ENCODE measurements at regions not wholly inside any gene's neighbourhood (a gene's known extent, or its start where the extent isn't known, plus 50 kb on each side); places are given as distances from the start of the nearest gene placed in this dataset.

- WGBS, 2 donors = 87 to 94% methylated on average over 23 of the region's 23 CpGs
- Histone ChIP-seq H3K4me3 (no peak overlapping the region), H3K27me3 (no peaks in the 10 kb centered on the region), H3K27ac (no peak overlapping the region), H3K9me3 (peaks cover 7 to 100% (median 81%) of the 10 kb centered on the region in 4 donors), H3K4me1 (no peaks in the 10 kb centered on the region), H3K36me3 (peaks cover 14 to 100% (median 71%) of the 10 kb centered on the region in 3 donors)
- TF ChIP-seq EP300 (IDR thresholded peaks at IDR 0.05) = no peak
- no peak for TF ChIP-seq CTCF (IDR thresholded peaks at IDR 0.05)
- no peak for TF ChIP-seq POLR2A (IDR thresholded peaks at IDR 0.05)
- DNase-seq (ENCODE audit: low spot score in 2 of 2) = no peak
These were observed 107.2 kb downstream of the SNRPN start for GRCh38 chr15:25061808-25062550.

GRCh38 chr15:25062551-25063430, 108.0 kb downstream of the SNRPN start:
- Histone ChIP-seq H3K27ac (no peak overlapping the region), H3K9me3 (peaks cover 7 to 100% (median 83%) of the 10 kb centered on the region in 4 donors), H3K4me3 (no peak overlapping the region), H3K27me3 (no peaks in the 10 kb centered on the region), H3K36me3 (peaks cover 14 to 100% (median 68%) of the 10 kb centered on the region in 3 donors), H3K4me1 (no peaks in the 10 kb centered on the region)
- WGBS, 2 donors = 79 to 88% methylated on average over 13 of the region's 13 CpGs
- no peak for DNase-seq (ENCODE audit: low spot score in 2 of 2)
- TF ChIP-seq EP300 (IDR thresholded peaks at IDR 0.05) = no peak
- no peak for TF ChIP-seq POLR2A (IDR thresholded peaks at IDR 0.05)
- TF ChIP-seq CTCF (IDR thresholded peaks at IDR 0.05) = no peak

- Histone ChIP-seq H3K27me3 (no peaks in the 10 kb centered on the region), H3K27ac (no peak overlapping the region), H3K4me1 (no peaks in the 10 kb centered on the region), H3K36me3 (peaks cover 13 to 100% (median 56%) of the 10 kb centered on the region in 3 donors), H3K4me3 (no peak overlapping the region), H3K9me3 (peaks cover 8 to 100% (median 87%) of the 10 kb centered on the region in 4 donors)
- 82 to 93% methylated on average over 9 of the region's 9 CpGs for WGBS, 2 donors
- TF ChIP-seq EP300 (IDR thresholded peaks at IDR 0.05) (no peak), CTCF (IDR thresholded peaks at IDR 0.05) (no peak), POLR2A (IDR thresholded peaks at IDR 0.05) (no peak)
- no peak for DNase-seq (ENCODE audit: low spot score in 2 of 2)
These were observed 110.5 kb downstream of the SNRPN start for GRCh38 chr15:25065286-25065685.

GRCh38 chr15:25065876-25066275, 111.1 kb downstream of the SNRPN start:
- no peak for TF ChIP-seq EP300 (IDR thresholded peaks at IDR 0.05)
- no peak for TF ChIP-seq POLR2A (IDR thresholded peaks at IDR 0.05)
- no peak for TF ChIP-seq CTCF (IDR thresholded peaks at IDR 0.05)
- Histone ChIP-seq H3K4me3 (no peak overlapping the region), H3K36me3 (peaks cover 9 to 100% (median 52%) of the 10 kb centered on the region in 3 donors)

GRCh38 chr15:25066708-25067107, 111.9 kb downstream of the SNRPN start:
- no peaks in the 10 kb centered on the region for H3K4me1 ChIP-seq
- no peak overlapping the region for H3K27ac ChIP-seq
- peaks cover 8 to 100% (median 55%) of the 10 kb centered on the region in 3 donors for H3K36me3 ChIP-seq
- H3K4me3 ChIP-seq = no peak overlapping the region
- TF ChIP-seq POLR2A (IDR thresholded peaks at IDR 0.05) (no peak), CTCF (IDR thresholded peaks at IDR 0.05) (no peak), EP300 (IDR thresholded peaks at IDR 0.05) (no peak)
- DNase-seq (ENCODE audit: low spot score in 2 of 2) = no peak
- H3K27me3 ChIP-seq = no peaks in the 10 kb centered on the region
- 91 to 92% methylated on average over 12 of the region's 12 CpGs for WGBS, 2 donors
- H3K9me3 ChIP-seq = peaks cover 6 to 100% (median 86%) of the 10 kb centered on the region in 4 donors

More at GRCh38 chr15:25065876-25066275, 111.1 kb downstream of the SNRPN start:
- Histone ChIP-seq H3K9me3 (peaks cover 6 to 100% (median 85%) of the 10 kb centered on the region in 4 donors), H3K27me3 (no peaks in the 10 kb centered on the region), H3K4me1 (no peaks in the 10 kb centered on the region), H3K27ac (no peak overlapping the region)
- 86 to 95% methylated on average over 11 of the region's 11 CpGs for WGBS, 2 donors
- no peak for DNase-seq (ENCODE audit: low spot score in 2 of 2)

All from tibial nerve (tissue), 4 donors.